H1 (cell line): ENCODE measurements at regions not wholly inside any gene's neighbourhood (a gene's known extent, or its start where the extent isn't known, plus 50 kb on each side); places are given as distances from the start of the nearest gene placed in this dataset.

ENCODE experiments used
- NRF1 ChIP-seq: IDR thresholded peaks from 2 replicates; pipeline ENCODE4 v1.6.1; 2011; ENCODE audit warnings: mild to moderate bottlenecking, low read depth, low read length, improper control_type of control experiment
- POLR2AphosphoS5 ChIP-seq: IDR thresholded peaks from 2 replicates; pipeline ENCODE4 v1.6.1; 2011; ENCODE audit warnings: low read depth, low read length
- SAP30 ChIP-seq: fragments of 300-600 bp; sonication (generic); IDR thresholded peaks from 2 replicates; pipeline ENCODE4 v1.7.1; 2012; ENCODE audit warnings: low read length, moderate library complexity, mild to moderate bottlenecking, inconsistent platforms; ENCODE audit not compliant: insufficient read depth, insufficient replicate concordance

GRCh38 chr7:119937745-119938144 lies 335.2 kb upstream of the KCND2 start:
- TF ChIP-seq SAP30 (no peak), POLR2AphosphoS5 (no peak), NRF1 (no peak)
